HG02938 (cell line): ENCODE measurements at regions not wholly inside any gene's neighbourhood (a gene's known extent, or its start where the extent isn't known, plus 50 kb on each side); places are given as distances from the start of the nearest gene placed in this dataset.

Experiments
- ATAC-seq: cut with Tn5 transposase; IDR thresholded peaks from one replicate; pipeline ENCODE4 v1.9.1; 2021; ENCODE audit warnings: mild to moderate bottlenecking, moderate library complexity; ENCODE audit not compliant: unreplicated experiment

DNA sequence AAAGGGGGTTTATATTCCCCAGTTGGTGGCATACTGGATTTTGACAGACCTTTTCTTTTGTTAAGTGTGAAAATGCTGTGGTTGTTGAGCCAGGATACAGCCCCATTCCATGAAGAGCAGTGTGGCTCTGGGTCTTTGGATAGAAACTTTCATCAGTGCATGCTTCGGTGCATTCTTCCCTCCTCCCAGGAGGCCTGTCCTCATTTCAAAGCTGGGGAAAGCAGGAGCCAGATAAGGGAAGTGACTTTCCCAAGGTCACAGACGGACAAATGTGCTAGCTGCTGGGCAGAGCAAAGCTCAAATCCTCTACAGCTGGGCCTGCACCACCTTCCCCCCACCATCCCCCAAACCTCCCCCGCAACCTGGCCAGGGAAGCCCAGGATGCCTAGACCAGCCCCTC lies 184.5 kb upstream of the NTM start:
- ATAC-seq: no peak

- ATAC-seq: peak; percentile 96
These were observed 183.8 kb upstream of the NTM start for GRCh38 chr11:131186629-131187101.

DNA sequence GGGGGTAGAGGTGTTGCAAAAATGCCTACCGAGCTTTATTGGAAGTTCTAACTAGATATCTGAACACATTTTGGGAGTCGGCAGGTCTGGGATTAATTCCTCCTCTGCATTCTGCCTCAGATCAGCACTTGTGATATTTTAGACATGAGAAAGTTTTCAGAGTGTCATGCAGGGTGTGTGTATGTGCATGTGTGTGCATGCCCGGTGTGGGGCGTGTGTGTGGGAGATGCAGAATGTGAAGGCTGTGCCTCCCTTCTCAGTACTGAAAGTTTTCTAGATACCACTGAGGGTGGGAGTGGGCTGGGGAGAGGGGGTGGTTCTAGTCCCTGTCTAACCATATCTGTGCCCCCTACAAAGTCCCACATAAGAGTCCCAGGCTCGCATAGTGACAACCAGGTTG lies 180.0 kb upstream of the NTM start:
- no peak for ATAC-seq

DNA sequence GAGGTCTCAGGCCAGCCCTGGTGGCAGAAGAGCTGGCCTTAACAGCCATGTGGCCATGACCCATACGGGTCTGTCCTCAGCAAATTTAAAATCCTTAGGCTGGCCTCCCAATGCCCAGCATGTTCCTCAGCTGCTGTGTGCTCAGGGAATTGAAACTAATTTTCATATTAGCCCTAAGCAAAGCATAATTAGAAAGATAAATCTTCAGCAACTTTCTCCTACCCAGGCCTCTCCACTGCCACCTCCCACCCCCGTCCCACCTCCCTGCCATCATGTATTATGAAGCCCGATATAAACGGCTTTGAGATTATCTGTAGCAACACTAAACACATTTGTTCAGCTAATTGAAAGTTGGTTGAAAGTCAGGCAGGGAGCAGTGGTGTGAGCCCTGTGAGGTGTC lies 178.8 kb upstream of the NTM start:
- ATAC-seq: no peak

DNA sequence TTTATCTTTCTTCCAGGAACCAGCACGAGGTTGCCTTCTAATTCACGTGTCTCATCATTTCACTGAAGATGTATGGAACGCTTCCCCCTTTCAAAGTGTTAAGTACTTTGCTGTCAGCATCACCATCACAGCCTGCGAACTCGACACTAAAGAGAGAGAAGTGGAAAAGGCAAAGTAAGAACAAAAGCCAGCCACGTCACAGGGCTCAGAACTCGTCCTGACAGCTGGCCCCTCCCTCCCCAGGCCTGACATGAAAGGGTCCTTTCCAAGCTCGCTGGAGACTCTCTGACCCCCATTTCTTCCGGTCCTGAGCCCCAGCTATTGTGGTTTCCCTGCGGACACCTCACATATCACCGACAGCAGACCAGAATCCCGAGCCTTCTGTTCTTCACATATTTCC lies 177.8 kb upstream of the NTM start:
- no peak for ATAC-seq

- ATAC-seq: no peak
These were observed 177.3 kb upstream of the NTM start for GRCh38 chr11:131193031-131193501.

DNA sequence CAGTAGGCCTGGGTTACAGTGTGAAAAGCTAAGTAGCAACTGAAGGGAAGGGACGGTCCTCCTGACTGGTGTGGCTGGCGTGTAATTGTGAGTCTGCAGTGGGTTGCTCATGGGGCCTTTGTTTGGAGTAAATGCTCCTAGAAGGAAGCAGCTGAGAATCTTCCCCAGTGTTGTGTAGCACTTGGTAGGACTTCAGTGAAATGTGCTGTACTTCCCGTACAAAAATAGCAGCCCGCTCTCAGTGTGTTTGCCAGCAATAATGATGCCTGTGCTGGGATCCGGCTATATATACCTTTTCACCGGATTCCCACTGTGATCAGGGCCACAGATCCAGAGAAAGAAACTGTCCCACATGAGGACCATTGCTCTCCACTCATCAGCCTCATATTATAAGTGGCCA lies 175.7 kb upstream of the NTM start:
- ATAC-seq: no peak

DNA sequence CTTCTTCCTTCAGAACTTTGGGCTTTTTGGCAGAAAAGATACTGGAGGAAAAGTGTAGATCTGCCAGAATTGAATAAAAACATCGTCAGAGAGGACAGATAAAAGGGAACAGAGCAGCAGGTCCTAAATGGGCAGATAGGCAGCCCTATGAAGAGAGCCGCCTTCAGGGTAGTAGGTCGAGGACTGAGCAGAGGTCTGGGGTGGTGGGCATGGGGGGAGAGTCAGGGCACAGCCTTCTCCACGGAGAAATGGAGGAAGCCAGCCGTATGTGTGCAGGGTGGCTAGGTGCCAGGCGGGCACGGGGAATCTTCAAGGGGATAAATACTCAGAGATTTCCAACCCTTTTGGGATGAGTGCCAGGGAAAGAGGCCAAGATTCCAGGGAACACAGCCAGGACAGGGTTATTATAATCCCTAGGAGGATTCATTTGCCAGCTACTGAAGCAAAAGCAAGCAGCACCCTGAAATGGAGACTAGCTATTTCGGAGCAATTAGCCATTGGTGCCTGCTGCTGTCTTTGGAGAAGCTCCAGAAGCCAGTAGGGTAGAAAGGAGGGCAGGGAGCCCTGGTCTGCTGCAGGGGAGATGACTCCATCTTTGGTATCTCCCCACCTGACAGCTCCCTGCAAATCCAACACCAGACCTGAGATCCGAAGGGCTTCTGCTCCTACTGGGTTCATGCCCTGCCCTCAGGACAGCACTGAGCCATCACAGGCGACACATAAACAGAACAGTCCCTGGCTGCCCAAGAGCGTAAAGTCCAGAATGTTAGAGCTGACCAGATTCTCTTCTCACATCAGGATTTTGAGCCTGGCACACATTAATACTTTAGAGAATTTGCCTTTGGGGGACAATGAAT lies 174.5 kb upstream of the NTM start:
- ATAC-seq: no peak

DNA sequence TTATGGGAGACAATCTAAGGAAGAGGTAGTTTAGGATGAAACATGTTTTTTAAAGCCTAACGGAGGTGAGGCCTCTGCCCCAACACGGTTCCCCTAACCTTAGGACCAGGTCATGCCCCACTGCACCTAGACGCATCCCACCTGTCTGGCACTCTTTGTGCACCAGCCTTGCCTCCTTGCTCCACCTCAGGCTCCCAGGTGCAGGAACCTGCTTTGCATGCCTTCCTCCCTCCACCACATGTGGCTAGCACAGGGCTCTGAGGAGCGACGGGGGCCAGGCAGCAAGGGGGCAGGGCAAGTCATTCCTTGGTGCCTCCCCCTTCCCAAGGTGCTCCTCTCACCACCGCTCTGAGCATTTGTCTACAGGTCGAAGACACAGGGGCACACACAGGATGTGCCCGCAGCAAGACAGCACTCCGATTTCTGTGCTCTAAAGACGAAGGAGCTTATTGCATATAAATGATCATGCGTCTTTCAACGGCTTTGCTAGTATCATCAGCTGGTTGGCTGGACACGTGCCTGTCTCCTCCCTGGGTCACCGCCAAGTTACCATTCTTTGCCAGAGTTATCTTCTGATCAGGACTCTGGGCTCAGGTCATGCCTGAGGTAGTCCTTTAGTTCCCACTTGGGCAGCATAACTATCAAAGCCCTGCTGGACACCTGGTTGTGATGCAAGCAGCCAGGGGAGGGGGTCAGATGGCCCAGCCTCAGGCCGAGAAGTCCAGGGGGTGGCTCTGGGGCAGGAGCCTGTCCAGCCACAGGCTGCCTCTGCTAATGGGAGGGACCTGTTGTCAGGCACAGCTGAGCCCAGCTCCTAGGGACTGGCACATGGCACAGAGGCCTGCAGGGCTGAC lies 172.0 kb upstream of the NTM start:
- no peak for ATAC-seq

GRCh38 chr11:131199015-131199280 lies 171.5 kb upstream of the NTM start:
- no peak for ATAC-seq

- ATAC-seq: no peak
These were observed 168.7 kb upstream of the NTM start for GRCh38 chr11:131201674-131202073.

DNA sequence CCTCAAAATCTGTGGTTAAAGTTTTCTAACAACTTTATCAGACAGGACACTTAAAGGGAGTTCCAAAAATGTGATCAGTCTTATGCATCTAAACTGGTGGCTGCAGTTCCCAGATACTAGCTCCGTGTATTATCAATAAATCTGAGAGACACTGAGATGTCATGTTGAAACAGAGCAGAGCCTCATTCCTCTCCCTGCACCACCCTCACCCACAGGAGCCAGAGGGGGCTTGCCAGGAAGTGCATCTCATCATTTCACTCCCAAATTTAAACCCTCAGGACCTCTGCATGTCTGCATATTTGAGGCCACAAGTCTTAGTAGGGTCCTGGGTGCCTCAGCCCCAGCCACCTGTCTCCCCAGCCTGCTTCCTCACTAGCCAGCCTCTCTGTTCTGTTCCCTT lies 167.4 kb upstream of the NTM start:
- no peak for ATAC-seq

DNA sequence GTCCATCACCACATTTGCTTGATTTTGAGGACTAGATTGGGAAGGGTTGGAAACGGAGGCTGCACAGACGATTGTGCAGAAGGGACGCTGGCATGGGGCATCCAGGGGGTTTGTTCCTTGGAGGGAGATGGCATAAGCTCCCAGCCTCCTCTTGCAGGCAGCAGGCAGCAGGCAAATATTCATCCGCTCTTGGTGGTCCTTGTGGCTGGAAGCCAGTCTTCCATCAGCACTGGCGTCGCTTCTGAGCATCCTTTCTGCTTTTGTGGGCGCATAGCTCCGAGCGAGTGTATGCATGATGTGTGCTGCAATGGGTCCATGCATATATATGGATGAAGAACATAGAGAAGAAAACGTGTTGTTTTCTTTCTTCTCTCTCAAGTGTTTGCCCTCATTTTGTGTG lies 166.1 kb upstream of the NTM start:
- no peak for ATAC-seq

GRCh38 chr11:131204765-131205380 lies 165.5 kb upstream of the NTM start:
- no peak for ATAC-seq

DNA sequence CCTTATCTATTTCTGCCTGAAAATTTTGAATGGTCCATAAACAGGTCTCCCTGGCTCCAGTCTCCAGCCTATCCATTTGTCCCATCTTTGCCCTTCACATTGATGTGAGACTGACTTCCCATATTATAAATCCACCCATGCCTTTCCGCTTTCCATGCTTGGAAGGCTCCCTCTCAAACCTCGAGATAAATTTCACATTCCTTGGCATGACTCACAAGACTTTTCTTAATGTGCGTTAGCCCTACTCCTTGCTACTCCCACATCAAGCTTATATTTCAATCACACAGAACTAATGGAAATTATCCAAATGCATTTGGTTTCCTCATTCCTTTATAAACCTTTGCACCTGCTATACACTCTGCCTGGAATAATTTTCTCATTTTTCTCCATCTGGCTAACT lies 163.7 kb upstream of the NTM start:
- no peak for ATAC-seq

DNA sequence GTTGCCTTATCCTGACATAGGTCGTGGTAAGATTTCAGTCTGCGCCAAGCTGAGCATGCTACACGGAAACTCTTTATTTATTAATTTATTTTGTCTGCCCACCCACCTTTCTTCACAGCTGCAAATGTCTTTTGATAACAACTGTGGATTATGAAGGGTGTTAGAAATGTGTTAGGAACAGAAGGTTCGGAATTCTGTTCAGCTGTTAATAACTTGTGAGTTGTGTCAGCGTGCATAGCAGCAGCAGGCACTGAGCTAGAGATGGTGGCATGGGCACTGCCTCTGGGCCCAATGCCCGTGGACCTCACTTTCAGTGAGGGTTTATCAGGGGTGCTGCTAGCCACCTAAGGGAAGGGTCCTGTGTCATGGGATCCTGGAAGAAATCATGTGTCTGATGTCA lies 162.5 kb upstream of the NTM start:
- no peak for ATAC-seq

DNA sequence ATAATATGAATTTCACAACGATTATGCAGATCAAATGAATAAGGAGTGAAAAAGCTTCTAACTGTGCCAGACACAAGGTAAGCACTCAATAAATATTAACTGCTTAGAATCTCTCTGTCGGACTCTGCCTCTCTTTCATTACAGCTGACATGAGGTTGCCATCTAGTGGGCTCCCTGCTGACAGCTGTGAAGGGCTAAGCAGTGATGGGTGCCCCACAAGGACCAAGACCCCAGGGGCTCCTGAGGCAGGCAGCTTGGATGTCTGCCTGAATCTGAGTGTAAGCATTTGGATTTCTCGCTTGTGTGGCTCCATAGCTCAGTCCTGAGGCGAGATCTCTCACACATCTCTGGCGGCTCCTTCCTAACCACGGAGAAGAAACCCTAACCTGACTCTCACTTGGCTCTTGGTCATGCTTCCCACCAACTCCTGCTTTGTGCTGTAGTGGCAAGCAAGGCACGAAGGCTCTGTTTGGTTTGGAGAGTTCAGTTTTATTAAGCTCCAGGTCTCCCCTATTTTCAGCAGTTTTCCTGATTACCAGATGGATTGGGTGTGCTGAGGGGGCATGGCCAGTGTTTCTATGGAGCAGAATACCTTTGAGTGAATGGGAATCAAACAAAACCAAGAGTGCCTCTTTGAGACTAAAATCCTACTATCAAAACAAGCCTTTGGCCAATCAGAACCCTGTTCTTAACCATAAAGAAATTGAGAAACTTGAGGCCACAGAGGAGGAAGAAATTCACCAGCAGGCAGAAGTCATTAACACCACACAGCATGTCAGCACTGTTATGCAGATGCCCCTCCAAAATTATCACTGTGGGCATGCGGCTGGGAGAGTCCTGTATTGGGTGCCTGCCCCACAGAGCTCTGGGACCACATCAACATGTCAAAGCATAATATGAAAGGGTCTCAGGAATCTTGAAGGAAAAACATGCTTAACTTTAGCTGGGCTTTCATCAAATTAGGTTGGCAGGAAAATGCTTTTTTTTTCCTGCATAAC lies 152.8 kb upstream of the NTM start:
- no peak for ATAC-seq

- no peak for ATAC-seq
These were observed 151.9 kb upstream of the NTM start for GRCh38 chr11:131218542-131218941.

DNA sequence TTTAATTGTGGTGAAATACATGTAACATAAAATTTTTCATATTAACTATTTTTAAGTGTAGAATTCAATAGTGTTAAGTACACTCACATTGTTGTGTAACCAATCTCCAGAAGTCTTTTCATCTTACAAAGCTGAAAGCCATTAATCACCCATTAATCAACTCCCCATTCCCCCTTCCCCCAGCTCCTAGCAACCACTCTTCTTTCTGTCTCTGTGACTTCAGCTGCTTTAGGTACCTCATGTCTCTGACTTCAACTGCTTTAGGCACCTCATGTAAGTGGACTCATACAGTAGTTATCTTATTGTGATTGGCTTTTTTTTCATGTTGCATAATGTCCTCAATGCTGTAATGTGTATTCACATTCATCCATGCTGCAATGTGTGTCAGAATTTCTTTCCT lies 150.8 kb upstream of the NTM start:
- no peak for ATAC-seq

- ATAC-seq: no peak
These were observed 147.0 kb upstream of the NTM start for GRCh38 chr11:131223198-131223991.
